Prostate gland (tissue), 2 donors: ENCODE measurements at regions not wholly inside any gene's neighbourhood (a gene's known extent, or its start where the extent isn't known, plus 50 kb on each side); places are given as distances from the start of the nearest gene placed in this dataset.

Experiments
- DNase-seq: peaks from one replicate; pipeline ENCODE4 v3.0.0-alpha.2; 2019; ENCODE audit warnings: low spot score
- H3K27ac ChIP-seq, 2 donors: fragments of 200-600 bp; sonication (generic); 2 replicates each; pipeline ENCODE4 v1.5.1; 2017 to 2019
- H3K27me3 ChIP-seq: fragments of 200-600 bp; sonication (generic); replicated peaks from 2 replicates; pipeline ENCODE4 v1.5.1; 2019; ENCODE audit not compliant: insufficient read depth
- H3K36me3 ChIP-seq, 2 donors: fragments of 200-600 bp; sonication (generic); 1 replicate in 1 of 2; 2 replicates in 1 of 2; pipeline versions ENCODE4 v1.5.1 to v1.8.1; 2017 to 2019
- H3K4me1 ChIP-seq: fragments of 200-600 bp; sonication (generic); replicated peaks from 2 replicates; pipeline ENCODE4 v1.5.1; 2019
- H3K4me3 ChIP-seq, 2 donors: fragments of 200-600 bp; sonication (generic); 2 replicates each; pipeline ENCODE4 v1.5.1; 2017 to 2019
- H3K9me3 ChIP-seq: fragments of 200-600 bp; sonication (generic); 2 replicates; pipeline ENCODE4 v1.5.1; 2017
- POLR2A ChIP-seq: fragments of 450-650 bp; IDR thresholded peaks from one replicate; pipeline ENCODE4 v1.6.1; 2016; ENCODE audit warnings: antibody characterized with exemption, mild to moderate bottlenecking
- POLR2AphosphoS5 ChIP-seq: sonication (generic); formaldehyde crosslinking; IDR thresholded peaks from one replicate; pipeline ENCODE4 v1.6.1; 2017; ENCODE audit warnings: antibody characterized with exemption
- WGBS: methylation state at CpG from one replicate; pipeline ENCODE4 v1.1.5; 2018; 5-methylcytosine and 5-hydroxymethylcytosine counted together
- intact Hi-C: fragments of 100-400 bp; cut with DNase I; formaldehyde crosslinking; loops from one replicate; pipeline ENCODE4 v1.14.2; 2022
- TF ChIP-seq, protein P1 (sequence below), 4 experiments: fragments of 200-600 bp in 2 of 4; fragments of 450-650 bp in 2 of 4; sonication (generic) in 2 of 4; IDR thresholded peaks; 1 replicate in 3 of 4; 2 replicates in 1 of 4; pipeline ENCODE4 v1.5.1; 2016 to 2019; ENCODE audit warnings: antibody characterized with exemption in 4 of 4, mild to moderate bottlenecking in 2 of 4, moderate library complexity in 2 of 4

DNA sequence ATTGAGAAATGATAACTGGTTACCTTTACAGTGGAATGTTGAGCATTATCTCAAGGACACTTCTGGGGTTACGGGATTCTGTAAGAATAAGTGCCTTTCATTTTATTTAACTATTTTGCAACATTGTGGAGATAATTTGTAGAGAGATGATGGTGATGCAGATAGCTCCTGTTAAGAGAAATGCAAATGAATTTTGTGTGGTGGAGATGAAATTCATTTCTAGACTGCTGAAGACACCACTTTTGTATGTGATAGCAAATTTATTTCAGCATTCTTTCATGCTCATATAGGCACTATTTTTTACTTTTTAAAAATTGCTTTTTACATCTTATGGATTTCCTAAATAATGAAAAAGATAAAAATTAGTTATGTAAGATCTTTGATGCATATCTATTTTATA, 463.3 kb upstream of the CBLB start:
- no peak for DNase-seq
- TF ChIP-seq POLR2A: no peak
- no peak for TF ChIP-seq POLR2AphosphoS5
- TF ChIP-seq, protein P1, sequence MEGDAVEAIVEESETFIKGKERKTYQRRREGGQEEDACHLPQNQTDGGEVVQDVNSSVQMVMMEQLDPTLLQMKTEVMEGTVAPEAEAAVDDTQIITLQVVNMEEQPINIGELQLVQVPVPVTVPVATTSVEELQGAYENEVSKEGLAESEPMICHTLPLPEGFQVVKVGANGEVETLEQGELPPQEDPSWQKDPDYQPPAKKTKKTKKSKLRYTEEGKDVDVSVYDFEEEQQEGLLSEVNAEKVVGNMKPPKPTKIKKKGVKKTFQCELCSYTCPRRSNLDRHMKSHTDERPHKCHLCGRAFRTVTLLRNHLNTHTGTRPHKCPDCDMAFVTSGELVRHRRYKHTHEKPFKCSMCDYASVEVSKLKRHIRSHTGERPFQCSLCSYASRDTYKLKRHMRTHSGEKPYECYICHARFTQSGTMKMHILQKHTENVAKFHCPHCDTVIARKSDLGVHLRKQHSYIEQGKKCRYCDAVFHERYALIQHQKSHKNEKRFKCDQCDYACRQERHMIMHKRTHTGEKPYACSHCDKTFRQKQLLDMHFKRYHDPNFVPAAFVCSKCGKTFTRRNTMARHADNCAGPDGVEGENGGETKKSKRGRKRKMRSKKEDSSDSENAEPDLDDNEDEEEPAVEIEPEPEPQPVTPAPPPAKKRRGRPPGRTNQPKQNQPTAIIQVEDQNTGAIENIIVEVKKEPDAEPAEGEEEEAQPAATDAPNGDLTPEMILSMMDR (IDR thresholded peaks at IDR 0.05): no peak
- intact Hi-C loops: no loop called here
- WGBS: 95% methylated on average over 1 of the region's 1 CpG
- no peaks in the 10 kb centered on the region for H3K9me3 ChIP-seq
- no peak overlapping the region for H3K27ac ChIP-seq
- H3K4me3 ChIP-seq: no peak overlapping the region
- H3K36me3 ChIP-seq: no peaks in the 10 kb centered on the region
- no peaks in the 10 kb centered on the region for H3K27me3 ChIP-seq
- no peaks in the 10 kb centered on the region for H3K4me1 ChIP-seq

DNA sequence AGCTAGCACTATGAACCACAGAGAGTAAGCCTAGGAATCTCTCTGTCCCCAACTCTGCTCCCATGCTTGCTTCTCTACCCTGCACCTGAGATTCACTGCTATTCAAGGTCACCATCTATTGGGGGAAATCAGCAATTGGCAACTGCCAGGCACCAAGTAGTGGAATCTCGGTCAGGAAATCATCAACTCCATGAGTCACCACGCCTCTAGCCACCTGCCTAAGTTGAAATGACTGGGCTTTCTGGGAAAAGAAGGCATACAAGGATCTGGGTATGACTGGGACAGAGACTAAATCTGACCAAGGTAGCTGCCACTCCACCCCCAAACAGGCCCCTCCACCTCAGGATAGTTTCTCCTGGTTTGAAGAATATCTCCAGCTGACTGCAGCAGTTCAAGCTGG, 464.1 kb upstream of the CBLB start:
- Histone ChIP-seq H3K4me3 (no peak overlapping the region), H3K9me3 (no peaks in the 10 kb centered on the region), H3K27me3 (no peaks in the 10 kb centered on the region), H3K4me1 (no peaks in the 10 kb centered on the region), H3K36me3 (no peaks in the 10 kb centered on the region), H3K27ac (no peak overlapping the region)
- WGBS: 93% methylated on average over 2 of the region's 2 CpGs
- no peak for DNase-seq
- TF ChIP-seq POLR2A (no peak), POLR2AphosphoS5 (no peak)
- TF ChIP-seq, protein P1 (IDR thresholded peaks at IDR 0.05): no peak
- intact Hi-C loops: no loop called here

DNA sequence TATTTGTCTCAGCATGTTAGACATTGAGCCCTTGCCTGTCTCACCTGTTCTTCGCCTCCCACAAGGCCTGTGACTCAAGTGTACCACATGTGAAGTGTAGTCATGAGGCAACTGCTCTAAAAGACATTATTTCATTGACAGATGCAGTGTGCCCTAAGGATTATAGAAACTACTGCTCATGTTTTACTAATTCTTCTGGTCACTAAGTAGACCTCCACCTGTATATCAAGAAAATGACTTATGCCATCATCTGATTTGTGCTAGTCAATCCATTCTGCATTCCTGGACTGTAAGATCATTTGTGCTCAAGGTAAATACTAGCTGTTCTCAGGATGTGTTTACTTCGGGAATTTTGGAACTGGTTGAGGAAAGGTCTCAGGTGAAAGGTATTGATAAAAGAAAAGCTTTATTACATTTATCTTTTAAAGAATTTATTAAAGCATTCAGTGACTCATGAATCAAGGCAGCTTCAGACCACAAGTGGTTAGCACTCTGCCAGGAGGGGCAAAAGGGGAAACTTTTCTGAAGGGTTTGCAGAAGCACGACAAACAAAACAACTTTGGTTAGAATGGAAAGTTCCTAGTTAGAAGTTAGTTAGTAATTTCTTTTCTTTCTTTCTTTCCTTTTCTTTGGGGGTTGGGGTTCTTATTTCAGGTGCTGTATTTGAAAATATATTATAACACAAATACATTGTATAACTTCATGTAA, 465.3 kb upstream of the CBLB start:
- Histone ChIP-seq H3K27ac (no peak overlapping the region), H3K4me1 (no peaks in the 10 kb centered on the region), H3K9me3 (no peaks in the 10 kb centered on the region), H3K4me3 (no peak overlapping the region), H3K36me3 (no peaks in the 10 kb centered on the region), H3K27me3 (no peaks in the 10 kb centered on the region)
- DNase-seq: no peak
- no peak for TF ChIP-seq POLR2A
- TF ChIP-seq, protein P1 (IDR thresholded peaks at IDR 0.05): no peak
- TF ChIP-seq POLR2AphosphoS5: no peak
- intact Hi-C loops: no loop called here
- 67% methylated on average over 3 of the region's 3 CpGs for WGBS

DNA sequence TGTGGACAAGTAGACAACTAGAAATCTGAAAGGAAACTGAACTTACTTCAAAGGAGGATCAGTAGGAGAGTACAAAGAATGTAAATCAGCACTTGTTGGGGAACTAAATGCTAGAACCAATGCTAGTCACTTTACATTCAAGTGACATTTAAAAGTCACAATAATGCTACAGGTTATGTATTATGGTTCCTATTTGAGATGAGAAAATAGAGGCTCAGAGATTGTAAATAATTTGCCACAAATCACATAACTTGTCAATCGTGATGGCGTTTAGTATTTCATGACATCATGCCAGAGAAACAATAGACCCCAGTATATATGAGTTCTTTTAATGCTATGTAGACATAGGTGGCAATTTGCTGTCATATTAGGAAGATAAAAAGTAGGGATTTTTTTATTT, 467.8 kb upstream of the CBLB start:
- Histone ChIP-seq H3K4me1 (no peaks in the 10 kb centered on the region), H3K27me3 (no peaks in the 10 kb centered on the region), H3K36me3 (no peaks in the 10 kb centered on the region), H3K4me3 (no peak overlapping the region), H3K9me3 (no peaks in the 10 kb centered on the region), H3K27ac (no peak overlapping the region)
- WGBS: 97% methylated on average over 2 of the region's 2 CpGs
- TF ChIP-seq POLR2AphosphoS5: no peak
- no peak for TF ChIP-seq POLR2A
- TF ChIP-seq, protein P1 (IDR thresholded peaks at IDR 0.05): no peak
- DNase-seq: no peak
- intact Hi-C loops: no loop called here

DNA sequence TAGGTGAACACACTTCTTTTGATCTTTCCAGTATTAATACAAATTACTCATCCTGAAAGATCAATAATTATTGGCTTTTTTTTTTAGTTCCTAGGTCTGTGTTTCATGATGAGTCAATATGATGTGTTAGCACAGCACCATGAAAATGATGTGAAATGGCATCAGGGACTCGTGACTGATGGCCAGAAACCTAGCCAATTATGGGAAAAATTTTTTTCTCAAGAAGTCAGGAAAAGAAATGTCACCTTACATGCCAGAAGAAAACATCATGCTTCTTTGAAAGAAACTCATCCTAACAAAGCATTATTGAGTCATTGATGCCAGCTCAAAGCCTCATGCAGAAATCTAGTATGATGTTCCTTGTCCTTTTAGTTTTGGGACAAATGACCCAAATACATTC, 468.3 kb upstream of the CBLB start:
- 93% methylated on average over 1 of the region's 1 CpG for WGBS
- TF ChIP-seq, protein P1 (IDR thresholded peaks at IDR 0.05): no peak
- TF ChIP-seq POLR2A (no peak), POLR2AphosphoS5 (no peak)
- H3K27me3 ChIP-seq: no peaks in the 10 kb centered on the region
- no peak overlapping the region for H3K4me3 ChIP-seq
- intact Hi-C loops: no loop called here
- H3K27ac ChIP-seq: no peak overlapping the region
- H3K36me3 ChIP-seq: no peaks in the 10 kb centered on the region
- H3K4me1 ChIP-seq: no peaks in the 10 kb centered on the region
- H3K9me3 ChIP-seq: no peaks in the 10 kb centered on the region
- DNase-seq: no peak
